ENCODE measurements at regions not wholly inside any gene's neighbourhood (a gene's known extent, or its start where the extent isn't known, plus 50 kb on each side); places are given as distances from the start of the nearest gene placed in this dataset.

GRCh38 chr11:112632866-112633505 lies 328.2 kb upstream of the NCAM1 start:
- Histone ChIP-seq H3K27me3 (ENCODE audit: control insufficient read depth, insufficient read depth, low read length) (no peaks in the 10 kb centered on the region), H3K4me1 (ENCODE audit: control insufficient read depth, insufficient read depth, low read length) (peaks cover 2% of the 10 kb centered on the region; the same call in 1 of the 2 replicates), H3K4me3 (ENCODE audit: low read length) (no peak overlapping the region), H3K27ac (ENCODE audit: low read length) (no peak overlapping the region), H3K9me3 (ENCODE audit: control insufficient read depth, insufficient read depth, low read length) (no peaks in the 10 kb centered on the region), H3K36me3 (ENCODE audit: control insufficient read depth, insufficient read depth, low read length) (no peaks in the 10 kb centered on the region)
- no CpG with 5 or more reads among the region's 5 CpGs for WGBS (ENCODE audit: insufficient coverage, insufficient read length)
- no peak for DNase-seq (ENCODE audit: low read depth, low spot score)

DNA sequence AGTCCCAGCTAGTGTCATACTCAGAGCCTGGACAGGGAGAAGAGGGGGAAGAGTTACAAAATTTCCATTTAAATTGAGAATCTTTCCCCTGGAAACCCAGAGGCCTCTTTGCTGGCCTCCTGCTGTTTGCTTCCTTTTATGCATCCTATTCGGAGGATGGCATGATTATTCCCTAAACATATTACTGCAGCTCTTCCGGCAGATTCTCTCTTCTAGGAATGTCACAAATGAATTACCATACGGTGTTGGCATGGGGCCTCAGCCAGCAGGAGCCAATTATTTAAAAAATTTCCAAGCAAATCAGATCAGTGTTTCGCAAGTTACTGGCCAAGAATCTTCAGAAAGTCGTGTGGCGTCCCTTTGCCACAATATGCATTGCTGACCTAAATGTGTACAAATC lies 326.7 kb upstream of the NCAM1 start:
- H3K4me3 ChIP-seq (ENCODE audit: low read length), result no peak overlapping the region
- no peak overlapping the region for H3K27ac ChIP-seq (ENCODE audit: low read length)
- peaks cover 2% of the 10 kb centered on the region; the same call in 1 of the 2 replicates for H3K4me1 ChIP-seq (ENCODE audit: control insufficient read depth, insufficient read depth, low read length)
- DNase-seq (ENCODE audit: low read depth, low spot score), result no peak
- H3K27me3 ChIP-seq (ENCODE audit: control insufficient read depth, insufficient read depth, low read length), result no peaks in the 10 kb centered on the region
- no peaks in the 10 kb centered on the region for H3K36me3 ChIP-seq (ENCODE audit: control insufficient read depth, insufficient read depth, low read length)
- no peaks in the 10 kb centered on the region for H3K9me3 ChIP-seq (ENCODE audit: control insufficient read depth, insufficient read depth, low read length)
- WGBS (ENCODE audit: insufficient coverage, insufficient read length), result no CpG with 5 or more reads among the region's 6 CpGs

GRCh38 chr11:112634995-112635737 lies 326.1 kb upstream of the NCAM1 start:
- H3K27me3 ChIP-seq (ENCODE audit: control insufficient read depth, insufficient read depth, low read length), result no peaks in the 10 kb centered on the region
- no peak for DNase-seq (ENCODE audit: low read depth, low spot score)
- WGBS (ENCODE audit: insufficient coverage, insufficient read length), result no CpG with 5 or more reads among the region's 8 CpGs
- H3K9me3 ChIP-seq (ENCODE audit: control insufficient read depth, insufficient read depth, low read length), result no peaks in the 10 kb centered on the region
- H3K4me1 ChIP-seq (ENCODE audit: control insufficient read depth, insufficient read depth, low read length), result peaks cover 2% of the 10 kb centered on the region; the same call in 1 of the 2 replicates
- no peaks in the 10 kb centered on the region for H3K36me3 ChIP-seq (ENCODE audit: control insufficient read depth, insufficient read depth, low read length)
- no peak overlapping the region for H3K4me3 ChIP-seq (ENCODE audit: low read length)
- H3K27ac ChIP-seq (ENCODE audit: low read length), result no peak overlapping the region

- H3K4me1 ChIP-seq (ENCODE audit: control insufficient read depth, insufficient read depth, low read length), result peaks cover 2% of the 10 kb centered on the region; the same call in 1 of the 2 replicates
- H3K9me3 ChIP-seq (ENCODE audit: control insufficient read depth, insufficient read depth, low read length), result no peaks in the 10 kb centered on the region
- no peak overlapping the region for H3K27ac ChIP-seq (ENCODE audit: low read length)
- H3K4me3 ChIP-seq (ENCODE audit: low read length), result no peak overlapping the region
- H3K36me3 ChIP-seq (ENCODE audit: control insufficient read depth, insufficient read depth, low read length), result no peaks in the 10 kb centered on the region
- H3K27me3 ChIP-seq (ENCODE audit: control insufficient read depth, insufficient read depth, low read length), result no peaks in the 10 kb centered on the region
- no peak for DNase-seq (ENCODE audit: low read depth, low spot score)
- no CpG with 5 or more reads among the region's 2 CpGs for WGBS (ENCODE audit: insufficient coverage, insufficient read length)
These were observed 324.1 kb upstream of the NCAM1 start for GRCh38 chr11:112637076-112637475.

DNA sequence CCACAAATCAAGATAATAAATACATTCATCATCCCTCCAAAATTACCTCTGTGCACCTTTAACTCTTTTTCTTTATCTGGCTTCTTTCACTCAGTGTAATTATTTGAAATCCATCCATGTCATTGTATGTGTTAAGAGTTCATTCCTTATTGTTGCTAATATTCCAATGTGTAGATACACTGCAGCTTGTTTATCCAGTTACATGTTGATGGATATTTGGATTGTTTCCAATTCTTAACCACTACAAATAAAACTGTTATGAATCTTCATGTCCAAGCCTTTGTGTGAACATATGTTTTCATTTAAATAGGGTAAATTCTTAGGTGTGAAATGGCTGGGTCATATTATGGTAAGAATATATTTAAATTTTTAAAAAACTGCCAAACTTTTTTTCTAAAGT lies 323.3 kb upstream of the NCAM1 start:
- Histone ChIP-seq H3K9me3 (ENCODE audit: control insufficient read depth, insufficient read depth, low read length) (no peaks in the 10 kb centered on the region), H3K27me3 (ENCODE audit: control insufficient read depth, insufficient read depth, low read length) (no peaks in the 10 kb centered on the region), H3K36me3 (ENCODE audit: control insufficient read depth, insufficient read depth, low read length) (no peaks in the 10 kb centered on the region), H3K27ac (ENCODE audit: low read length) (no peak overlapping the region), H3K4me3 (ENCODE audit: low read length) (no peak overlapping the region), H3K4me1 (ENCODE audit: control insufficient read depth, insufficient read depth, low read length) (peaks cover 2% of the 10 kb centered on the region; the same call in 1 of the 2 replicates)
- DNase-seq (ENCODE audit: low read depth, low spot score), result no peak

DNA sequence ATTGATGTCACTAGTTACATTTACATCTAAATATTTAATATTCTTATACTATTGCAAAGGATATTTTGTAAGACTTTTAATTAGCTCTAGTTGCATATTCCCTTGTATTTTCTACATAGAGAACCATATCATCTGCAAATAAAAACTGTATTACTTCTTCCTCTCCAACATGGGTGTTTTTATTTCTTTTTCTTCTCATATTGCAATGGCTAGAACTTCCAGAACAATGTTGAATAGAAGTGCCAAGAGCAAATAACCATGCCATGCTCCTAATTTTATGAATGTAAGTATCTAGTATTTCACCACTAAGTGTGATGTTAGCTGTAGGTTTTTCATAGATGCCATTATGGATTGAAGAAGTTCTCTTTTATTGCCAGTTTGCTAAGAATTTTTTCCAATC lies 321.8 kb upstream of the NCAM1 start:
- Histone ChIP-seq H3K27ac (ENCODE audit: low read length) (no peak overlapping the region), H3K4me1 (ENCODE audit: control insufficient read depth, insufficient read depth, low read length) (peaks cover 2% of the 10 kb centered on the region; the same call in 1 of the 2 replicates)
- no peak for DNase-seq (ENCODE audit: low read depth, low spot score)

DNA sequence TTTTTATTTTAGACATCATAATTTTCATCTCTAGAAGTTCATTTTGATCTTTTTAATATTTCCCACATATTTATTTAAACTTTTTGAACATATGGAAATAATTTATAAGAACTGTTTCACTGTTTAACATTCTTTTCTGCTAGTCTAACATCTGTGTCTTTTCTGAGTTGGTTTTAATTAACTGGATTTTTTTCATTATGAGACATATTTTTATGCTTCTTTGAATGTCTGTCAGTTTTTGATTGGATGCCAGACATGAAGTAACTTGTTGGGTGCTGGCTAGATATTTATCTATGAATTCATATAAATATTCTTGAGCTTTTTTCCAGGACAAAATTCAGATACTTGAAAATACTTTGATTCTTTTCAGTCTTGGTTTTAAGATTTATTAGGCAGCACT lies 317.8 kb upstream of the NCAM1 start:
- H3K4me1 ChIP-seq (ENCODE audit: control insufficient read depth, insufficient read depth, low read length), result no peaks in the 10 kb centered on the region
- no peaks in the 10 kb centered on the region for H3K36me3 ChIP-seq (ENCODE audit: control insufficient read depth, insufficient read depth, low read length)
- H3K27ac ChIP-seq (ENCODE audit: low read length), result no peak overlapping the region
- no peak overlapping the region for H3K4me3 ChIP-seq (ENCODE audit: low read length)
- no peaks in the 10 kb centered on the region for H3K9me3 ChIP-seq (ENCODE audit: control insufficient read depth, insufficient read depth, low read length)
- no peaks in the 10 kb centered on the region for H3K27me3 ChIP-seq (ENCODE audit: control insufficient read depth, insufficient read depth, low read length)
- no peak for DNase-seq (ENCODE audit: low read depth, low spot score)

More for the DNA sequence above, 321.8 kb upstream of the NCAM1 start:
- no peaks in the 10 kb centered on the region for H3K36me3 ChIP-seq (ENCODE audit: control insufficient read depth, insufficient read depth, low read length)
- H3K27me3 ChIP-seq (ENCODE audit: control insufficient read depth, insufficient read depth, low read length), result no peaks in the 10 kb centered on the region
- no peaks in the 10 kb centered on the region for H3K9me3 ChIP-seq (ENCODE audit: control insufficient read depth, insufficient read depth, low read length)
- H3K4me3 ChIP-seq (ENCODE audit: low read length), result no peak overlapping the region

DNA sequence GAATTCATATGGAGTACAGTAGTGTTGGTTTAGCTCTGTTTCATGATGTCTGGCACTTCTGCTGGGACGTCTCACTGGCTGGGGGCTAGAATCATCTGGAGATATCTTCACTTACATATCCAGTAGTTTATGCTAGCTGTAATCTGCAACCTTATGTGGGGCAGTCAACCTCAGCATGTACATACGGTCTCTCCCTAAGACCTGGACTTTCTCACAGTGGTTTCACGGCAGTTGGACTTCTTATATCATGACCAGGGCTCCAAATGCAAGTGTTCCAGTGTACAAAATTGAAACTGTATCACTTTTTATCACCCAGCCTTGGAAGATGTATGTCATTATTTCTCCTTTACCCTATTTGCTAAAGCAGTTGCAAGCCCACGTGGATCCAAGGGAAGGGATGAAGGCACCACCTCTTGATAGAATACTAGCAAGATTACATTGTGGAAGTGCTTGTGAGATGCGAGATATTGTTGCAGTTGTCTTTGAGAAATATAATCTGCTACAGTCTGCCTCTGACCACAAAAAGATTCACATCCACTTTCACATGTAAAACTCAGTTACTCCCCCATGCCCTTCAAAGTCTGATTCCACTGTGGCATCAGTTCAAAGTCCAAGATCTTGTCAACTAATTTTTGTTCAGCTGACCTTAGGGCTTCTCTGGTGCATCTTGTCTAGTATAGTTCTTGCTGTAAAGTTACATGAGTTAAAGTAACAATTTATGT lies 316.6 kb upstream of the NCAM1 start:
- no CpG with 5 or more reads among the region's 5 CpGs for WGBS (ENCODE audit: insufficient coverage, insufficient read length)
- Histone ChIP-seq H3K4me1 (ENCODE audit: control insufficient read depth, insufficient read depth, low read length) (no peaks in the 10 kb centered on the region), H3K9me3 (ENCODE audit: control insufficient read depth, insufficient read depth, low read length) (no peaks in the 10 kb centered on the region), H3K36me3 (ENCODE audit: control insufficient read depth, insufficient read depth, low read length) (no peaks in the 10 kb centered on the region), H3K4me3 (ENCODE audit: low read length) (no peak overlapping the region), H3K27ac (ENCODE audit: low read length) (no peak overlapping the region), H3K27me3 (ENCODE audit: control insufficient read depth, insufficient read depth, low read length) (no peaks in the 10 kb centered on the region)
- DNase-seq (ENCODE audit: low read depth, low spot score), result no peak

DNA sequence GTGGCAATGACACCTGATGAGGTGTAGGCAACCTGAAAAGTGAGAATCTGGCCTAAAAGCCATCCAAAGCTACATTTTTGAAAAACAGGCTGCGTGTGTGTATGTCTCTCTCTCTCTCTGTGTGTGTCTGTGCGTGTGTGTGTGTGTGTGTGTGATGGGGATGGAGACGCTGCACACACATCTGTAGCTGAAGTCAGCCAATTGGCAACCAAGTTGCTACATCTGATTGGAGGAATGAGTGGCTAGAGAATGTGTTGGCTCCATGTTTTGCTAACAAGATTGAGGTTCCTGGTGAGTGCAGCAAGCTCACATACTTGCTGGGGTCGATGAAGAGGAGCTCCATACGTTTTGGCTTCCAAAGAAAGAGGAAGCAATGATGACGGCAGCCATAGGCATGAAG lies 311.4 kb upstream of the NCAM1 start:
- Histone ChIP-seq H3K9me3 (ENCODE audit: control insufficient read depth, insufficient read depth, low read length) (no peaks in the 10 kb centered on the region), H3K4me3 (ENCODE audit: low read length) (no peak overlapping the region), H3K27me3 (ENCODE audit: control insufficient read depth, insufficient read depth, low read length) (no peaks in the 10 kb centered on the region), H3K4me1 (ENCODE audit: control insufficient read depth, insufficient read depth, low read length) (0 out of 2 replicates have a peak, but pooled peaks cover 2% of the 10 kb centered on the region), H3K27ac (ENCODE audit: low read length) (no peak overlapping the region), H3K36me3 (ENCODE audit: control insufficient read depth, insufficient read depth, low read length) (no peaks in the 10 kb centered on the region)
- no CpG with 5 or more reads among the region's 6 CpGs for WGBS (ENCODE audit: insufficient coverage, insufficient read length)
- no peak for DNase-seq (ENCODE audit: low read depth, low spot score)

DNA sequence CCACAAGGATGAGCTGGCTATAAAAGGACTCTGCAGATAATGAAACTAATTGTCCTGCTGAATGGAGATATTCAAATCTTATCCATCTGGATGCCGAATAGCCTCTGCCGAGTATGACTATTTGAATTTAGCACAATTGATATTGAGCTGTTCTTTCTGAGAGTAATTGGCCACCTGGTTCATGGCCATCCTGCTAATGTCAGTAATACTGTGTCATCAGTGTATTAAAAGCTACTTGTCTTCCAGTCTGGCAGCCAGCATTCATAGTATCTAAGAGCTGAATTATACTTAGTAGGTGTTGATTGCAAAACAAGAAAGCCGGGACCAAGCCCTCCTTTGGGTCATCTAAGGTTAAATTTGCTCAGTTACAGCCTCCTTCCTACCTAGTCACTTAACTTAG lies 310.7 kb upstream of the NCAM1 start:
- WGBS (ENCODE audit: insufficient coverage, insufficient read length), result no CpG with 5 or more reads among the region's 3 CpGs
- H3K27ac ChIP-seq (ENCODE audit: low read length), result no peak overlapping the region
- H3K36me3 ChIP-seq (ENCODE audit: control insufficient read depth, insufficient read depth, low read length), result no peaks in the 10 kb centered on the region
- no peaks in the 10 kb centered on the region for H3K9me3 ChIP-seq (ENCODE audit: control insufficient read depth, insufficient read depth, low read length)
- H3K4me3 ChIP-seq (ENCODE audit: low read length), result no peak overlapping the region
- H3K27me3 ChIP-seq (ENCODE audit: control insufficient read depth, insufficient read depth, low read length), result no peaks in the 10 kb centered on the region
- H3K4me1 ChIP-seq (ENCODE audit: control insufficient read depth, insufficient read depth, low read length), result 0 out of 2 replicates have a peak, but pooled peaks cover 2% of the 10 kb centered on the region
- no peak for DNase-seq (ENCODE audit: low read depth, low spot score)

All from iPS DF 6.9 (cell line).